ENCODE measurements at regions not wholly inside any gene's neighbourhood (a gene's known extent, or its start where the extent isn't known, plus 50 kb on each side); places are given as distances from the start of the nearest gene placed in this dataset.

DNA sequence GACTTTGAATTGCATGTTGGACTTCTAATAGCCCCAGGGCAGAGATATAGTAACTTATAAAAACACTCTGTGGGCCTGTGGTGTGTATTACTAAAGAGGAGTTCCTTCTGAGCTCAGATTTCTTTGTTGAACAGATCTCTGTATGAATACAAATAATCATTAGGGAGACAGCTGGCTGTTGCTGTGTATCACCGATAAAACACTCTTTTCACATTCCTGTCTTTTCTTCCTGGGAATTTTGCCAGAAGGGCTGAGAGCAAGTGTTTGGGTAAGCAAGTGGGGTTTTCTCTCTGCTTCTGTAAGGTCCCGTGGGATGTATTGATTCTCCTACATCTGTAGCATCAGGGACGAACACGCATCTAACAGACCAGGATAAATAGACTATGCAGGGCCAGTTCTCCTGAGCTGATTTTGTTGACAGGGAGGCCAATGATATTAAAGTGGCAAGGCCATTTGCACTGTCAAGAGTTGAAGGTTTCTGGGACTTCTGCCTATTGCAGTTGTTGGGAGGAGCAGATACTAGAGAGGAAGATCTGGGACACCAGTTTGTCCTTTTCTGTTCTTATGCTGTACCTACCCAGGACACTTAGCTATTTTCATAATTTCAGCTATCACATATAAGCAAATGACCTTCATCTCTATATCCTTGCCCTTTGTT lies 225.9 kb upstream of the CD96 start:
- TF ChIP-seq POLR2A (IDR thresholded peaks at IDR 0.05): no peak
- TF ChIP-seq, protein P1, sequence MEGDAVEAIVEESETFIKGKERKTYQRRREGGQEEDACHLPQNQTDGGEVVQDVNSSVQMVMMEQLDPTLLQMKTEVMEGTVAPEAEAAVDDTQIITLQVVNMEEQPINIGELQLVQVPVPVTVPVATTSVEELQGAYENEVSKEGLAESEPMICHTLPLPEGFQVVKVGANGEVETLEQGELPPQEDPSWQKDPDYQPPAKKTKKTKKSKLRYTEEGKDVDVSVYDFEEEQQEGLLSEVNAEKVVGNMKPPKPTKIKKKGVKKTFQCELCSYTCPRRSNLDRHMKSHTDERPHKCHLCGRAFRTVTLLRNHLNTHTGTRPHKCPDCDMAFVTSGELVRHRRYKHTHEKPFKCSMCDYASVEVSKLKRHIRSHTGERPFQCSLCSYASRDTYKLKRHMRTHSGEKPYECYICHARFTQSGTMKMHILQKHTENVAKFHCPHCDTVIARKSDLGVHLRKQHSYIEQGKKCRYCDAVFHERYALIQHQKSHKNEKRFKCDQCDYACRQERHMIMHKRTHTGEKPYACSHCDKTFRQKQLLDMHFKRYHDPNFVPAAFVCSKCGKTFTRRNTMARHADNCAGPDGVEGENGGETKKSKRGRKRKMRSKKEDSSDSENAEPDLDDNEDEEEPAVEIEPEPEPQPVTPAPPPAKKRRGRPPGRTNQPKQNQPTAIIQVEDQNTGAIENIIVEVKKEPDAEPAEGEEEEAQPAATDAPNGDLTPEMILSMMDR (IDR thresholded peaks at IDR 0.05): no peak

Measured in esophagus squamous epithelium (tissue), 4 donors.